H1 (cell line): ENCODE measurements at regions not wholly inside any gene's neighbourhood (a gene's known extent, or its start where the extent isn't known, plus 50 kb on each side); places are given as distances from the start of the nearest gene placed in this dataset.

Source experiments
- CTCF ChIA-PET: fragments of 300-600 bp; sonication (Branson Sonifier 250); formaldehyde crosslinking; loops from one replicate; lab custom pipeline; 2021; ENCODE audit not compliant: partially characterized antibody; lab: Charles Lee
- POLR2A ChIA-PET: fragments of 300-600 bp; sonication (Branson Sonifier 250); formaldehyde crosslinking; loops from one replicate; lab custom pipeline; 2021; ENCODE audit warnings: inconsistent platforms; ENCODE audit not compliant: partially characterized antibody; lab: Charles Lee
- DNase-seq, 2 experiments: peaks; one replicate each; pipeline versions ENCODE4 v3.0.0 to v3.0.0-alpha.2; 2010 to 2022; ENCODE audit warnings: low spot score in 2 of 2, low read depth in 1 of 2, mixed read lengths in 1 of 2
- FAIRE-seq: peaks from 2 replicates; lab custom pipeline; 2011; peaks lifted over from hg19 to GRCh38; lab: Jason Lieb, UNC
- H2AFZ ChIP-seq: 2 replicates; pipeline ENCODE4 v1.8.1; 2012; ENCODE audit warnings: low read length, inconsistent platforms
- H2AK5ac ChIP-seq: 2 replicates; pipeline ENCODE4 v1.6.1; 2013; ENCODE audit warnings: low read depth, low read length
- H2BK120ac ChIP-seq: replicated peaks from 2 replicates; pipeline ENCODE3; 2013; ENCODE audit warnings: low read depth, low read length, inconsistent platforms
- H2BK12ac ChIP-seq: 2 replicates; pipeline ENCODE4 v1.6.1; 2013; ENCODE audit warnings: low read depth, low read length
- H2BK15ac ChIP-seq: 2 replicates; pipeline ENCODE4 v1.6.1; 2013; ENCODE audit warnings: low read length
- H2BK20ac ChIP-seq: 2 replicates; pipeline ENCODE4 v1.6.1; 2013; ENCODE audit warnings: low read length
- H2BK5ac ChIP-seq: 2 replicates; pipeline ENCODE4 v1.6.1; 2013; ENCODE audit warnings: low read depth, low read length
- H3K14ac ChIP-seq: 2 replicates; pipeline ENCODE4 v1.6.1; 2013; ENCODE audit warnings: inconsistent platforms; ENCODE audit not compliant: insufficient read length
- H3K18ac ChIP-seq: 2 replicates; pipeline ENCODE4 v1.6.1; 2013; ENCODE audit warnings: low read length; ENCODE audit errors: extremely low read depth
- H3K23ac ChIP-seq: 2 replicates; pipeline ENCODE4 v1.6.1; 2013; ENCODE audit warnings: inconsistent platforms; ENCODE audit not compliant: insufficient read length
- H3K23me2 ChIP-seq: 2 replicates; pipeline ENCODE4 v1.6.1; 2013; ENCODE audit warnings: low read depth, low read length
- H3K27ac ChIP-seq: 2 replicates; pipeline ENCODE4 v1.6.1; 2011; ENCODE audit warnings: low read depth, low read length, inconsistent platforms
- H3K27me3 ChIP-seq, 4 experiments: replicated peaks in 1 of 4; 1 replicate in 1 of 4; 2 replicates in 3 of 4; pipeline versions ENCODE4 v1.6.1 to v1.8.1; 2011 to 2013; ENCODE audit warnings: low read length in 3 of 4, mild to moderate bottlenecking in 3 of 4, inconsistent platforms in 2 of 4, mixed read lengths in 2 of 4, moderate library complexity in 1 of 4; ENCODE audit not compliant: control insufficient read depth in 3 of 4, insufficient read depth in 3 of 4; ENCODE audit errors: extremely low read depth in 1 of 4
- H3K36me3 ChIP-seq, 4 experiments: 2 replicates each; pipeline versions ENCODE4 v1.6.1 to v1.8.1; 2011 to 2013; ENCODE audit warnings: mild to moderate bottlenecking in 4 of 4, low read length in 3 of 4, moderate library complexity in 2 of 4, control low read depth in 1 of 4, inconsistent platforms in 1 of 4; ENCODE audit not compliant: insufficient read depth in 4 of 4, control insufficient read depth in 2 of 4
- H3K4ac ChIP-seq: replicated peaks from 2 replicates; pipeline ENCODE3; 2013; ENCODE audit warnings: low read length, low read depth, mixed read lengths, inconsistent platforms; ENCODE audit not compliant: insufficient read length
- H3K4me1 ChIP-seq, 4 experiments: replicated peaks in 1 of 4; 1 replicate in 1 of 4; 2 replicates in 3 of 4; pipeline versions ENCODE4 v1.6.1 to v1.8.1; 2011 to 2013; ENCODE audit warnings: low read length in 3 of 4, inconsistent platforms in 2 of 4, mixed read lengths in 1 of 4; ENCODE audit not compliant: insufficient read depth in 4 of 4, control insufficient read depth in 3 of 4
- H3K4me2 ChIP-seq, 2 experiments: 2 replicates each; pipeline versions ENCODE4 v1.6.1 to v1.8.1; 2011 to 2013; ENCODE audit warnings: low read depth in 2 of 2, low read length in 2 of 2, control low read depth in 1 of 2, inconsistent platforms in 1 of 2, mild to moderate bottlenecking in 1 of 2; ENCODE audit not compliant: insufficient read depth in 1 of 2
- H3K4me3 ChIP-seq, 4 experiments: fragments of 200-600, 300-600 bp in 1 of 4; sonication (generic), shearing (Covaris generic), sonication (Bioruptor Twin) in 1 of 4; 2 replicates each; pipeline versions ENCODE4 v1.5.1 to v1.8.1; 2011 to 2016; ENCODE audit warnings: low read length in 4 of 4, low read depth in 3 of 4, control low read depth in 2 of 4, inconsistent platforms in 2 of 4, mild to moderate bottlenecking in 2 of 4, mixed read lengths in 1 of 4, moderate library complexity in 1 of 4; ENCODE audit not compliant: insufficient read depth in 2 of 4; ENCODE audit errors: extremely low read depth in 1 of 4
- H3K56ac ChIP-seq: replicated peaks from 2 replicates; pipeline ENCODE3; 2013; ENCODE audit warnings: low read depth, mild to moderate bottlenecking, mixed read lengths, low read length, inconsistent platforms; ENCODE audit not compliant: insufficient read length
- H3K79me1 ChIP-seq: 2 replicates; pipeline ENCODE4 v1.6.1; 2013; ENCODE audit warnings: low read depth, low read length, control low read depth
- H3K79me2 ChIP-seq, 2 experiments: 2 replicates each; pipeline versions ENCODE4 v1.6.1 to v1.8.1; 2012 to 2013; ENCODE audit warnings: low read length in 2 of 2, mild to moderate bottlenecking in 2 of 2, inconsistent platforms in 1 of 2; ENCODE audit not compliant: insufficient read depth in 2 of 2, control insufficient read depth in 1 of 2
- H3K9ac ChIP-seq, 4 experiments: replicated peaks in 1 of 4; 1 replicate in 1 of 4; 2 replicates in 3 of 4; pipeline versions ENCODE4 v1.6.1 to v1.8.1; 2011 to 2013; ENCODE audit warnings: low read depth in 3 of 4, low read length in 3 of 4, control low read depth in 2 of 4, mild to moderate bottlenecking in 2 of 4, moderate library complexity in 2 of 4, inconsistent platforms in 1 of 4; ENCODE audit errors: extremely low read depth in 1 of 4
- H3K9me3 ChIP-seq, 2 experiments: 2 replicates each; pipeline versions ENCODE4 v1.6.1 to v1.8.1; 2012 to 2013; ENCODE audit warnings: mild to moderate bottlenecking in 2 of 2, moderate library complexity in 2 of 2, control low read depth in 1 of 2, inconsistent platforms in 1 of 2, low read depth in 1 of 2, low read length in 1 of 2, mixed read lengths in 1 of 2; ENCODE audit not compliant: insufficient read depth in 2 of 2
- H4K20me1 ChIP-seq, 2 experiments: replicated peaks in 1 of 2; 2 replicates each; pipeline versions ENCODE3 to v1.8.1; 2011 to 2013; ENCODE audit warnings: inconsistent platforms in 2 of 2, low read length in 2 of 2, mild to moderate bottlenecking in 1 of 2; ENCODE audit not compliant: insufficient read depth in 2 of 2, control insufficient read depth in 1 of 2
- H4K5ac ChIP-seq: 2 replicates; pipeline ENCODE4 v1.6.1; 2013; ENCODE audit warnings: low read length, low read depth, mixed read lengths, inconsistent platforms; ENCODE audit not compliant: insufficient read length
- H4K8ac ChIP-seq: 2 replicates; pipeline ENCODE4 v1.8.0; 2013; ENCODE audit warnings: mild to moderate bottlenecking, moderate library complexity, low read length, inconsistent platforms; ENCODE audit not compliant: insufficient read depth; ENCODE audit errors: extremely low read depth
- H4K91ac ChIP-seq: replicated peaks from 2 replicates; pipeline ENCODE3; 2013; ENCODE audit warnings: low read length, mixed read lengths, inconsistent platforms; ENCODE audit not compliant: insufficient read length
- SRF ChIP-seq: IDR thresholded peaks from 2 replicates; pipeline ENCODE4 v1.6.1; 2011; ENCODE audit warnings: mild to moderate bottlenecking, low read depth, low read length, moderate library complexity

DNA sequence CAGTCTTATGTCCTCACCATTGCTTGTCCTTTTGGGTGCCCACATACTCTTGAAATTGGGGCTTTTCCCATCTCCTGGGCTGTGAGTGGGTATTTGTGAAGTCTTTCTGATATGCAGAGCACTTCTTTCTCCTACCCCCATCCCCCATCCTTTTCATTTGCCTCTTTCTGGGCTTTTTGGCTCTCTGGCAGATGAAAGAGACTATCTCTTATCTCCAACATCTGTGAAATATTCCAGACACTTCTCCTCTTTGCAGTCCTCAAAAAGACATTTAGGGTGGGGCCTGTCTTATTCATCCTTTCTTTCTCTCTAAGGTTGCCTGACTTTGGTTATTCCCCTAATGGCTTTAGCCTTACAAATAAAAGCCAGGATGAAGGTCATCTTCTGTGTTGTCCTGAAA is 462.2 kb upstream of the MKI67 start:
- H2AK5ac ChIP-seq, result no peak overlapping the region
- peaks cover 0 to 3% of the 10 kb centered on the region in 2 experiments; a peak in 2 of 4 replicates for H3K9me3 ChIP-seq
- no peaks in the 10 kb centered on the region for H3K36me3 ChIP-seq
- H2BK15ac ChIP-seq, result no peak overlapping the region
- H3K27me3 ChIP-seq, result no peaks in the 10 kb centered on the region
- H3K18ac ChIP-seq, result no peak overlapping the region
- no peak overlapping the region for H3K23ac ChIP-seq
- CTCF ChIA-PET, result no interaction called here
- H3K4ac ChIP-seq, result no peak overlapping the region
- no peak for TF ChIP-seq SRF
- H2BK20ac ChIP-seq, result no peak overlapping the region
- no peak overlapping the region for H3K4me2 ChIP-seq
- no peaks in the 10 kb centered on the region for H3K79me2 ChIP-seq
- H3K4me1 ChIP-seq, result no peaks in the 10 kb centered on the region
- H3K23me2 ChIP-seq, result no peaks in the 10 kb centered on the region
- no peak overlapping the region for H4K5ac ChIP-seq
- no peak overlapping the region for H3K56ac ChIP-seq
- DNase-seq (no peak), FAIRE-seq (no peak)
- H2BK120ac ChIP-seq, result no peak overlapping the region
- H4K20me1 ChIP-seq, result no peaks in the 10 kb centered on the region
- no peaks in the 10 kb centered on the region for H3K79me1 ChIP-seq
- H4K8ac ChIP-seq, result no peak overlapping the region
- no peak overlapping the region for H3K14ac ChIP-seq
- POLR2A ChIA-PET, result no interaction called here
- no peak overlapping the region for H3K4me3 ChIP-seq
- no peak overlapping the region for H2BK12ac ChIP-seq
- no peak overlapping the region for H2BK5ac ChIP-seq
- no peak overlapping the region for H2AFZ ChIP-seq
- no peak overlapping the region for H3K9ac ChIP-seq
- no peak overlapping the region for H4K91ac ChIP-seq
- no peak overlapping the region for H3K27ac ChIP-seq
